HCT116 (cell line): ENCODE measurements at regions not wholly inside any gene's neighbourhood (a gene's known extent, or its start where the extent isn't known, plus 50 kb on each side); places are given as distances from the start of the nearest gene placed in this dataset.

Source experiments
- ATAC-seq: fragments of 200-7000 bp; cut with Tn5 transposase; 2 replicates; pipeline ENCODE4 v1.9.1; 2020; ENCODE audit warnings: mild to moderate bottlenecking, moderate library complexity
- BruUV-seq: library from RNA; stranded (reverse); fragments of 400-500 nt; replicated peaks from 2 replicates; lab custom pipeline; 2021; lab: Mats Ljungman, UMichigan
- CTCF ChIA-PET: fragments of 300-600 bp; sonication (Branson Sonifier 250); formaldehyde crosslinking; loops from one replicate; lab custom pipeline; 2021; ENCODE audit warnings: antibody characterized with exemption; lab: Charles Lee
- POLR2A ChIA-PET: fragments of 300-600, 350-600 bp; sonication (Branson Sonifier 250); formaldehyde crosslinking; loops from one replicate; lab custom pipeline; 2021; ENCODE audit warnings: antibody characterized with exemption; lab: Charles Lee
- RAD21 ChIA-PET, 2 experiments: fragments of 300-600 bp; sonication (Branson Sonifier 250); formaldehyde crosslinking; loops; one replicate each; lab custom pipeline; 2023; ENCODE audit warnings: low total read pairs in 2 of 2; ENCODE audit not compliant: uncharacterized antibody in 2 of 2, unreplicated experiment in 2 of 2, low non-redundant PET in 1 of 2; lab: Charles Lee
- DNase-seq: peaks from one replicate; pipeline ENCODE4 v3.0.0-alpha.2; 2010; ENCODE audit warnings: low read depth, low spot score
- H2AFZ ChIP-seq: fragments of 200-600 bp; shearing (Covaris generic), sonication (generic); 2 replicates; pipeline ENCODE4 v1.6.1; 2017; ENCODE audit warnings: low read depth, mixed run types, mixed read lengths, antibody characterized with exemption, low read length; ENCODE audit not compliant: poor library complexity, severe bottlenecking
- H3K27ac ChIP-seq: 2 replicates; pipeline ENCODE4 v1.5.1; 2012; ENCODE audit warnings: low read depth, low read length
- H3K27me3 ChIP-seq: fragments of 200-600 bp; sonication (generic); 2 replicates; pipeline ENCODE4 v1.6.1; 2016; ENCODE audit warnings: mixed run types, low read length, mixed read lengths; ENCODE audit not compliant: insufficient read depth
- H3K36me3 ChIP-seq, 2 experiments: fragments of 200-500 bp in 1 of 2; fragments of 200-600 bp in 1 of 2; sonication (Bioruptor generic) in 1 of 2; sonication (generic) in 1 of 2; 2 replicates each; pipeline versions ENCODE4 v1.5.1 to v1.6.1; 2014 to 2016; ENCODE audit warnings: low read length in 2 of 2, inconsistent platforms in 1 of 2, mixed read lengths in 1 of 2, mixed run types in 1 of 2; ENCODE audit not compliant: insufficient read depth in 2 of 2, control insufficient read depth in 1 of 2
- H3K4me1 ChIP-seq, 2 experiments: fragments of 200-600 bp in 1 of 2; sonication (generic) in 1 of 2; 2 replicates each; pipeline versions ENCODE4 v1.5.1 to v1.6.1; 2012 to 2017; ENCODE audit warnings: low read length in 2 of 2, inconsistent platforms in 1 of 2, mild to moderate bottlenecking in 1 of 2, mixed read lengths in 1 of 2, mixed run types in 1 of 2, moderate library complexity in 1 of 2; ENCODE audit not compliant: insufficient read depth in 2 of 2, control insufficient read depth in 1 of 2
- H3K4me2 ChIP-seq: fragments of 200-600 bp; sonication (generic); 2 replicates; pipeline ENCODE4 v1.6.1; 2017; ENCODE audit warnings: mixed run types, low read length, mixed read lengths
- H3K4me3 ChIP-seq, 2 experiments: fragments of 200-600 bp in 1 of 2; sonication (generic) in 1 of 2; replicated peaks in 1 of 2; 2 replicates each; pipeline ENCODE4 v1.5.1; 2011 to 2016; ENCODE audit warnings: low read length in 2 of 2, control low read depth in 1 of 2, low read depth in 1 of 2, mild to moderate bottlenecking in 1 of 2, mixed read lengths in 1 of 2, mixed run types in 1 of 2
- H3K79me2 ChIP-seq: fragments of 200-600 bp; sonication (generic); 2 replicates; pipeline ENCODE4 v1.6.1; 2017; ENCODE audit warnings: mild to moderate bottlenecking, mixed run types, low read length, moderate library complexity, mixed read lengths; ENCODE audit not compliant: insufficient read depth
- H3K9ac ChIP-seq: fragments of 200-600 bp; sonication (generic); 2 replicates; pipeline ENCODE4 v1.6.1; 2016; ENCODE audit warnings: low read length, mixed read lengths
- H3K9me2 ChIP-seq: fragments of 200-600 bp; sonication (generic), shearing (Covaris generic); 2 replicates; pipeline ENCODE4 v1.6.1; 2017; ENCODE audit warnings: mixed run types, mild to moderate bottlenecking, moderate library complexity; ENCODE audit not compliant: insufficient read depth
- H3K9me3 ChIP-seq, 2 experiments: fragments of 200-500 bp in 1 of 2; fragments of 200-600 bp in 1 of 2; sonication (Bioruptor generic) in 1 of 2; sonication (generic) in 1 of 2; 2 replicates each; pipeline ENCODE4 v1.6.1; 2014 to 2017; ENCODE audit warnings: low read length in 2 of 2, mixed read lengths in 2 of 2, inconsistent platforms in 1 of 2, low read depth in 1 of 2, mild to moderate bottlenecking in 1 of 2, mixed run types in 1 of 2, moderate library complexity in 1 of 2; ENCODE audit not compliant: control insufficient read depth in 1 of 2, insufficient read depth in 1 of 2
- H4K20me1 ChIP-seq: fragments of 200-600 bp; sonication (generic), shearing (Covaris generic); 2 replicates; pipeline ENCODE4 v1.6.1; 2017; ENCODE audit warnings: mixed run types, mild to moderate bottlenecking, moderate library complexity; ENCODE audit not compliant: insufficient read depth
- EGR1 ChIP-seq: IDR thresholded peaks from 2 replicates; pipeline ENCODE4 v1.6.1; 2012; ENCODE audit warnings: low read depth
- ELF1 ChIP-seq: IDR thresholded peaks from 2 replicates; pipeline ENCODE4 v1.6.1; 2012; ENCODE audit warnings: low read depth, borderline replicate concordance
- EZH2 ChIP-seq: fragments of 200-600 bp; sonication (generic); IDR thresholded peaks from 2 replicates; pipeline ENCODE4 v1.6.1; 2017; ENCODE audit warnings: antibody characterized with exemption, mixed run types
- EZH2phosphoT487 ChIP-seq: fragments of 200-600 bp; IDR thresholded peaks from 2 replicates; pipeline ENCODE4 v1.6.1; 2018; ENCODE audit warnings: antibody characterized with exemption, borderline replicate concordance
- MAX ChIP-seq: IDR thresholded peaks from 2 replicates; pipeline ENCODE4 v1.6.1; 2012
- POLR2A ChIP-seq: IDR thresholded peaks from 2 replicates; pipeline ENCODE4 v1.7.0; 2011; ENCODE audit warnings: borderline replicate concordance; ENCODE audit not compliant: insufficient read depth, insufficient read length; ENCODE audit errors: extremely low read depth
- RAD21 ChIP-seq: IDR thresholded peaks from 2 replicates; pipeline ENCODE4 v1.6.1; 2012; ENCODE audit warnings: low read depth, mild to moderate bottlenecking
- REST ChIP-seq: IDR thresholded peaks from 2 replicates; pipeline ENCODE4 v1.6.1; 2012; ENCODE audit warnings: low read depth
- SP1 ChIP-seq: IDR thresholded peaks from 2 replicates; pipeline ENCODE4 v1.6.1; 2012; ENCODE audit warnings: low read depth
- ZNF274 ChIP-seq: fragments of 200-500 bp; sonication (Bioruptor generic); IDR thresholded peaks from 2 replicates; pipeline ENCODE4 v1.6.1; 2014; ENCODE audit warnings: mild to moderate bottlenecking, low read depth, low read length, inconsistent platforms
- intact Hi-C: fragments of 100-400 bp; cut with micrococcal nuclease; formaldehyde crosslinking; loops from 2 replicates; pipeline ENCODE4 v1.10.0; 2022

- ChIA-PET CTCF (no interaction called here), POLR2A (no interaction called here)
- no peak for DNase-seq
These were observed 86.1 kb upstream of the LMO4 start for GRCh38 chr1:87242445-87243185.

More at GRCh38 chr1:87242445-87243185, 86.1 kb upstream of the LMO4 start:
- no peak overlapping the region for H3K9ac ChIP-seq
- H3K4me2 ChIP-seq = no peak overlapping the region
- no peaks in the 10 kb centered on the region for H3K9me2 ChIP-seq
- no peaks in the 10 kb centered on the region for H3K36me3 ChIP-seq
- intact Hi-C loops = no loop called here
- RAD21 ChIA-PET = no interaction called here
- no peak overlapping the region for H3K4me3 ChIP-seq
- no peaks in the 10 kb centered on the region for H3K4me1 ChIP-seq
- no peaks in the 10 kb centered on the region for H4K20me1 ChIP-seq
- H3K27ac ChIP-seq = no peak overlapping the region
- no TSS peak for BruUV-seq
- ATAC-seq = no peak
- TF ChIP-seq RAD21 (no peak), MAX (no peak), REST (no peak), EZH2 (no peak), ZNF274 (no peak), POLR2A (no peak), ELF1 (no peak), EGR1 (no peak), SP1 (no peak), EZH2phosphoT487 (no peak)
- TF ChIP-seq, all 23 proteins: peak for 0
- no peaks in the 10 kb centered on the region for H3K27me3 ChIP-seq
- H3K9me3 ChIP-seq = no peaks in the 10 kb centered on the region
- H3K79me2 ChIP-seq = no peaks in the 10 kb centered on the region
- no peak overlapping the region for H2AFZ ChIP-seq
